ENCODE measurements at regions not wholly inside any gene's neighbourhood (a gene's known extent, or its start where the extent isn't known, plus 50 kb on each side); places are given as distances from the start of the nearest gene placed in this dataset.

DNA sequence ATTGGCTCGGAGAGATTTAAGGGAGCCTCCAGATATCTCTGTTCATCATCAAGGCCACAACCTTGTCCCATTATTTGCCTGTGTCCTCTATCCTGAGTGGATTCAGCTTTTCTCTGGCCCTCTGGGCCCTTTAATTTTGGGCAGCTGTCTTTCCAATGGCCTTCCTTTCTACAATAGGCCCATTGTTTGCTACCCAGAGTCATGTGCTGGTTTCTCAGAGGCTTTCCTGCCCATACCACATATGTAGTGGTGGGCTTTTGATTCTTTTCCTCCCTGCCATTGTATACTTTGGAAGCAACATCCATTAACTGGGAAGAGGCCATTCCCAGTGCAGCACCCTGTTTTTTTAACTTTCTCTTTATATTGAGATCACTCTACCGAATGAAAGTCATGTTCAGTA, 233.9 kb upstream of the SGCD start:
- WGBS, 2 experiments (ENCODE audit: insufficient coverage in 1 of 2, insufficient read length in 1 of 2): 91% methylated on average over 2 of the region's 2 CpGs; no CpG with 5 or more reads in 1 of the 2 experiments
- Histone ChIP-seq H3K27ac (ENCODE audit: low read depth, low read length) (no peak overlapping the region), H3K36me3 (ENCODE audit: control insufficient read depth, insufficient read depth, low read length) (no peaks in the 10 kb centered on the region), H3K9ac (ENCODE audit: extremely low read depth, low read length, poor library complexity, severe bottlenecking) (no peak overlapping the region), H3K27me3 (ENCODE audit: control insufficient read depth, insufficient read depth, low read length, poor library complexity, severe bottlenecking) (no peaks in the 10 kb centered on the region), H3K4me3 (ENCODE audit: low read length) (no peak overlapping the region), H3K9me3 (ENCODE audit: control insufficient read depth, low read length) (peaks cover 31% of the 10 kb centered on the region), H3K4me1 (ENCODE audit: control insufficient read depth, insufficient read depth, low read length) (no peaks in the 10 kb centered on the region)
- Mint-ChIP-seq H3K4me3 (no peak overlapping the region), H3K36me3 (ENCODE audit: low read depth) (no peaks in the 10 kb centered on the region), H3K9me3 (peaks cover 37% of the 10 kb centered on the region), H3K27me3 (ENCODE audit: insufficient read depth) (no peaks in the 10 kb centered on the region), H3K4me1 (peaks cover 4% of the 10 kb centered on the region), H3K27ac (no peak overlapping the region)
- TF ChIP-seq, protein P1, sequence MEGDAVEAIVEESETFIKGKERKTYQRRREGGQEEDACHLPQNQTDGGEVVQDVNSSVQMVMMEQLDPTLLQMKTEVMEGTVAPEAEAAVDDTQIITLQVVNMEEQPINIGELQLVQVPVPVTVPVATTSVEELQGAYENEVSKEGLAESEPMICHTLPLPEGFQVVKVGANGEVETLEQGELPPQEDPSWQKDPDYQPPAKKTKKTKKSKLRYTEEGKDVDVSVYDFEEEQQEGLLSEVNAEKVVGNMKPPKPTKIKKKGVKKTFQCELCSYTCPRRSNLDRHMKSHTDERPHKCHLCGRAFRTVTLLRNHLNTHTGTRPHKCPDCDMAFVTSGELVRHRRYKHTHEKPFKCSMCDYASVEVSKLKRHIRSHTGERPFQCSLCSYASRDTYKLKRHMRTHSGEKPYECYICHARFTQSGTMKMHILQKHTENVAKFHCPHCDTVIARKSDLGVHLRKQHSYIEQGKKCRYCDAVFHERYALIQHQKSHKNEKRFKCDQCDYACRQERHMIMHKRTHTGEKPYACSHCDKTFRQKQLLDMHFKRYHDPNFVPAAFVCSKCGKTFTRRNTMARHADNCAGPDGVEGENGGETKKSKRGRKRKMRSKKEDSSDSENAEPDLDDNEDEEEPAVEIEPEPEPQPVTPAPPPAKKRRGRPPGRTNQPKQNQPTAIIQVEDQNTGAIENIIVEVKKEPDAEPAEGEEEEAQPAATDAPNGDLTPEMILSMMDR (conservative IDR thresholded peaks at IDR 0.05): no peak
- no peak for DNase-seq

DNA sequence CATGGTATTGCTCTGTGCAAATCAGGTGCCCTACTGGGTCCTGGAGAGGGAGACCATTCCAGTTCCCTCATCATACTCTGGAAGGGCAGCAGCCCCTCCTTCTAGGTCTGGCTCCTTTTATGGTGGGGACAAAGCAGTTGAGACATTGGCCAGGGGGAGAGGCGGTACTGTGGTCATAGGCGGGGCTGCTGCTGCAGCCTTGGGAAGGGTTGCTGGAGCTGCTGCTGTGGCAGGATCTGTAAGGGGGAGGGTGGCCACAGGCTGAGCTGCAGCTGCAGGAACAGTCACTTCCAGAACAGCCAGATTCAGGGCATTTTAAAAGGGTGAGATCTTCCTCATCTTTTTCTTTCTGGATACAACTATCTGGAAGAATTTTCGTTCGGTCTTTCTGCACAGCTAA, 233.0 kb upstream of the SGCD start:
- TF ChIP-seq, protein P1 (conservative IDR thresholded peaks at IDR 0.05): no peak
- Histone ChIP-seq H3K27me3 (ENCODE audit: control insufficient read depth, insufficient read depth, low read length, poor library complexity, severe bottlenecking) (no peaks in the 10 kb centered on the region), H3K9me3 (ENCODE audit: control insufficient read depth, low read length) (peaks cover 29% of the 10 kb centered on the region), H3K36me3 (ENCODE audit: control insufficient read depth, insufficient read depth, low read length) (no peaks in the 10 kb centered on the region), H3K4me1 (ENCODE audit: control insufficient read depth, insufficient read depth, low read length) (no peaks in the 10 kb centered on the region), H3K4me3 (ENCODE audit: low read length) (no peak overlapping the region), H3K9ac (ENCODE audit: extremely low read depth, low read length, poor library complexity, severe bottlenecking) (no peak overlapping the region), H3K27ac (ENCODE audit: low read depth, low read length) (no peak overlapping the region)
- H3K27ac Mint-ChIP-seq: no peak overlapping the region
- H3K4me3 Mint-ChIP-seq: no peak overlapping the region
- DNase-seq: peak; percentile 64
- H3K4me1 Mint-ChIP-seq: peaks cover 4% of the 10 kb centered on the region
- H3K36me3 Mint-ChIP-seq (ENCODE audit: low read depth): no peaks in the 10 kb centered on the region
- no peaks in the 10 kb centered on the region for H3K27me3 Mint-ChIP-seq (ENCODE audit: insufficient read depth)
- peaks cover 29% of the 10 kb centered on the region for H3K9me3 Mint-ChIP-seq
- WGBS, 2 experiments (ENCODE audit: insufficient coverage in 1 of 2, insufficient read length in 1 of 2): 90 to 93% methylated on average over 2 to 4 of the region's 4 CpGs

DNA sequence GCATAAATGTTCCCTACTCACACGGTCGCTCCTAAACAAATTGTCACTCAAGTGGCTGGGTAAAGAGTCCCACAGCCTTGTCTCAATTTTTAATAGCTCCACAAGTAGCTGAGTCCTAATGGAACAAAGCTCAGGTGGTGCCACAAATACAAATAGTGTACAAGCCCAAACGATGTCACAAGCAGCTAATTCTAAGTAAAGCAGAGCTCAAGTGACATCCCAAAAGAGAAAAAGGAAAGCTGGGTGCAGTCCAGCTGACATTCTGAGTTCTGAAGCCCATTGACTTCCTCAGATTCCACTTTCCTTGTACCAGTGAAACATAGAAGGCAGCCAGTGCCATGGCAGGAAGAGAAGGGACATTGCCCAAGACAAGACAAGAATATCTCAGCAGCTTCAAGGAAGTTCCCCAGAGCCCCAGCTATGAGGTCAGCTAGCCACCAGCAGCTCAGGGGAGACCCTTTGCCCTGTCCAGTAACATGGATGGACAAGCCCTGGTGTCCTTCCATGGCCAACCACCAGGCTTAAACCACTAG, 231.2 kb upstream of the SGCD start:
- no peaks in the 10 kb centered on the region for H3K36me3 Mint-ChIP-seq (ENCODE audit: low read depth)

More for the DNA sequence above, 231.2 kb upstream of the SGCD start:
- no peak for DNase-seq
- 92 to 93% methylated on average over 3 of the region's 3 CpGs for WGBS, 2 experiments (ENCODE audit: insufficient coverage in 1 of 2, insufficient read length in 1 of 2)
- Histone ChIP-seq H3K27me3 (ENCODE audit: control insufficient read depth, insufficient read depth, low read length, poor library complexity, severe bottlenecking) (no peaks in the 10 kb centered on the region), H3K9me3 (ENCODE audit: control insufficient read depth, low read length) (peaks cover 12% of the 10 kb centered on the region), H3K4me3 (ENCODE audit: low read length) (no peak overlapping the region), H3K36me3 (ENCODE audit: control insufficient read depth, insufficient read depth, low read length) (no peaks in the 10 kb centered on the region), H3K9ac (ENCODE audit: extremely low read depth, low read length, poor library complexity, severe bottlenecking) (no peak overlapping the region), H3K27ac (ENCODE audit: low read depth, low read length) (no peak overlapping the region), H3K4me1 (ENCODE audit: control insufficient read depth, insufficient read depth, low read length) (no peaks in the 10 kb centered on the region)
- Mint-ChIP-seq H3K4me1 (peaks cover 4% of the 10 kb centered on the region), H3K27me3 (ENCODE audit: insufficient read depth) (no peaks in the 10 kb centered on the region), H3K9me3 (peaks cover 12% of the 10 kb centered on the region), H3K27ac (no peak overlapping the region), H3K4me3 (no peak overlapping the region)
- TF ChIP-seq, protein P1 (conservative IDR thresholded peaks at IDR 0.05): peak; percentile 18
